ENCODE measurements at regions not wholly inside any gene's neighbourhood (a gene's known extent, or its start where the extent isn't known, plus 50 kb on each side); places are given as distances from the start of the nearest gene placed in this dataset.
"Not testable (repeated sequence)": the region's sequence is repeated elsewhere in the genome, so short reads cannot be mapped to it uniquely, and the experiment has no call there.

DNA sequence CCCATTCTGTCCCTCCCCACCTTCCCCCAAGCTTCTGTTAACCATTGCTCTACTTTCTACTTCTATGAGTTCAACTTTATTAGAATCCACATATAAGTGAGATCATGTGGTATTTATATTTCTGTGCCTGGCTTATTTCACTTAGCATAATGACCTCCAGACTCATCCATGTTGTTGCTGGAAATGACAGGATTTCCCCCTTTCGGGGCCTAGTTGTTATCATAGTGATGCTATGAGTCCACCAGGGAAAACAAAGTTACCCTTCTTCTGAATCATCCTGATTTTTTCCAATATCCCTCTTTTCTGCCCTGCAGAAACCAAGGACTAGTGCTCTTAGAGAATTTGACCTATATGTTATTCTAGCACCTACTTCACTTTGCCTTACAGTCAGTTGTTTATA is 53.2 kb upstream of the TERB2 start:
- H3K4me1 Mint-ChIP-seq: peaks cover 21% of the 10 kb centered on the region
- CTCF ChIA-PET; H3K36me3 Mint-ChIP-seq; ATAC-seq; DNase-seq; H3K9me3 Mint-ChIP-seq (ENCODE audit: low read depth); H3K4me3 Mint-ChIP-seq; H3K27me3 Mint-ChIP-seq; H3K27ac Mint-ChIP-seq: not testable (repeated sequence)

GRCh38 chr15:44904651-44905340 is 51.7 kb upstream of the TERB2 start:
- not testable (repeated sequence) for ATAC-seq; DNase-seq; H3K9me3 Mint-ChIP-seq (ENCODE audit: low read depth); H3K27me3 Mint-ChIP-seq; H3K27ac Mint-ChIP-seq; H3K4me3 Mint-ChIP-seq; H3K36me3 Mint-ChIP-seq
- H3K4me1 Mint-ChIP-seq: peaks cover 14% of the 10 kb centered on the region
- CTCF ChIA-PET: interaction anchor here (0.6 kb wide), 1 partner anchor 15 kb away, joined by 4 read pairs; no protein-coding TSS in a partner anchor
